MCF 10A (cell line): ENCODE measurements at regions not wholly inside any gene's neighbourhood (a gene's known extent, or its start where the extent isn't known, plus 50 kb on each side); places are given as distances from the start of the nearest gene placed in this dataset.

Experiments
- BruUV-seq: library from RNA; stranded (reverse); fragments of 400-500 nt; replicated peaks from 2 replicates; lab custom pipeline; 2021; lab: Mats Ljungman, UMichigan
- CTCF ChIA-PET: fragments of 300-600 bp; sonication (Branson Sonifier 250); formaldehyde crosslinking; extraction: SDS; loops from one replicate; lab custom pipeline; 2021; ENCODE audit warnings: antibody characterized with exemption, inconsistent platforms; lab: Yijun Ruan, JAX
- POLR2A ChIA-PET: fragments of 300-600, 350-650 bp; sonication (Branson Sonifier 250); formaldehyde crosslinking; extraction: SDS; loops from one replicate; lab custom pipeline; 2020; ENCODE audit warnings: antibody characterized with exemption, inconsistent platforms; lab: Yijun Ruan, JAX
- DNase-seq: peaks from one replicate; pipeline ENCODE4 v3.0.0-alpha.2; 2018; ENCODE audit not compliant: unreplicated experiment
- H3K27ac Mint-ChIP-seq: one replicate; pipeline ENCODE4 v1.8.0; 2022; ENCODE audit warnings: mild to moderate bottlenecking, low read depth, mixed read lengths; ENCODE audit not compliant: unreplicated experiment
- H3K27me3 Mint-ChIP-seq: one replicate; pipeline ENCODE4 v1.8.0; 2022; ENCODE audit warnings: mixed read lengths; ENCODE audit not compliant: insufficient read depth, unreplicated experiment
- H3K36me3 Mint-ChIP-seq: one replicate; pipeline ENCODE4 v1.8.0; 2022; ENCODE audit warnings: mild to moderate bottlenecking, moderate library complexity, mixed read lengths; ENCODE audit not compliant: insufficient read depth, unreplicated experiment
- H3K4me1 Mint-ChIP-seq: one replicate; pipeline ENCODE4 v1.8.0; 2022; ENCODE audit warnings: mixed read lengths; ENCODE audit not compliant: insufficient read depth, unreplicated experiment
- H3K4me3 Mint-ChIP-seq: one replicate; pipeline ENCODE4 v1.8.0; 2022; ENCODE audit warnings: mild to moderate bottlenecking, moderate library complexity, mixed read lengths; ENCODE audit not compliant: unreplicated experiment
- H3K9me3 Mint-ChIP-seq: one replicate; pipeline ENCODE4 v1.8.0; 2022; ENCODE audit warnings: mixed read lengths; ENCODE audit not compliant: unreplicated experiment
- CTCF ChIP-seq: fragments of 200-600 bp; IDR thresholded peaks from one replicate; pipeline ENCODE4 v1.8.0; 2022; ENCODE audit warnings: antibody characterized with exemption, mild to moderate bottlenecking; ENCODE audit not compliant: unreplicated experiment
- intact Hi-C: fragments of 100-400 bp; cut with micrococcal nuclease; formaldehyde crosslinking; loops from 2 replicates; pipeline ENCODE4 v1.14.1; 2022

GRCh38 chr5:89129941-89130340 lies 247.0 kb upstream of the MEF2C start:
- POLR2A ChIA-PET: no interaction called here
- intact Hi-C loops: no loop called here
- no peak for DNase-seq
- Mint-ChIP-seq H3K4me1 (no peaks in the 10 kb centered on the region), H3K9me3 (no peaks in the 10 kb centered on the region), H3K27me3 (peaks cover 2% of the 10 kb centered on the region), H3K27ac (no peak overlapping the region), H3K4me3 (no peak overlapping the region), H3K36me3 (no peaks in the 10 kb centered on the region)
- CTCF ChIA-PET: no interaction called here
- TF ChIP-seq CTCF: no peak
- BruUV-seq: no TSS peak

GRCh38 chr5:89128906-89129625 lies 246.1 kb upstream of the MEF2C start:
- H3K4me3 Mint-ChIP-seq: no peak overlapping the region
- peaks cover 10% of the 10 kb centered on the region for H3K27me3 Mint-ChIP-seq
- CTCF ChIA-PET: interaction anchor here (0.5 to 0.6 kb wide), 2 partner anchors 1001 to 1173 kb away, joined by 3 read pairs; no protein-coding TSS in a partner anchor

GRCh38 chr5:89128092-89128491 lies 245.1 kb upstream of the MEF2C start:
- intact Hi-C loops: no loop called here
- no peaks in the 10 kb centered on the region for H3K36me3 Mint-ChIP-seq
- no peak for DNase-seq
- POLR2A ChIA-PET: no interaction called here
- BruUV-seq: no TSS peak
- no peak overlapping the region for H3K27ac Mint-ChIP-seq
- CTCF ChIA-PET: interaction anchor here (0.6 kb wide), 1 partner anchor 71 kb away, joined by 3 read pairs; no protein-coding TSS in a partner anchor
- H3K4me1 Mint-ChIP-seq: no peaks in the 10 kb centered on the region
- H3K9me3 Mint-ChIP-seq: no peaks in the 10 kb centered on the region
- H3K27me3 Mint-ChIP-seq: peaks cover 12% of the 10 kb centered on the region
- H3K4me3 Mint-ChIP-seq: no peak overlapping the region
- TF ChIP-seq CTCF: no peak

More at GRCh38 chr5:89128906-89129625, 246.1 kb upstream of the MEF2C start:
- no peaks in the 10 kb centered on the region for H3K36me3 Mint-ChIP-seq
- H3K4me1 Mint-ChIP-seq: no peaks in the 10 kb centered on the region
- H3K27ac Mint-ChIP-seq: no peak overlapping the region
- no TSS peak for BruUV-seq
- no peak for DNase-seq
- TF ChIP-seq CTCF: no peak
- no peaks in the 10 kb centered on the region for H3K9me3 Mint-ChIP-seq
- intact Hi-C loops: no loop called here
- POLR2A ChIA-PET: no interaction called here

- DNase-seq: no peak
- BruUV-seq: no TSS peak
- Mint-ChIP-seq H3K36me3 (no peaks in the 10 kb centered on the region), H3K27ac (no peak overlapping the region), H3K4me1 (no peaks in the 10 kb centered on the region), H3K27me3 (peaks cover 12% of the 10 kb centered on the region), H3K9me3 (no peaks in the 10 kb centered on the region), H3K4me3 (no peak overlapping the region)
- no peak for TF ChIP-seq CTCF
- ChIA-PET CTCF (interaction anchor here (0.7 kb wide), 1 partner anchor 129 kb away, joined by 3 read pairs; no protein-coding TSS in a partner anchor), POLR2A (no interaction called here)
- intact Hi-C loops: no loop called here
These were observed 244.2 kb upstream of the MEF2C start for GRCh38 chr5:89127191-89127590.
